ENCODE measurements at regions not wholly inside any gene's neighbourhood (a gene's known extent, or its start where the extent isn't known, plus 50 kb on each side); places are given as distances from the start of the nearest gene placed in this dataset.

GRCh38 chr4:43243433-43244116 is 351.1 kb downstream of the GRXCR1 start:
- no peak for DNase-seq (ENCODE audit: low read depth)

DNA sequence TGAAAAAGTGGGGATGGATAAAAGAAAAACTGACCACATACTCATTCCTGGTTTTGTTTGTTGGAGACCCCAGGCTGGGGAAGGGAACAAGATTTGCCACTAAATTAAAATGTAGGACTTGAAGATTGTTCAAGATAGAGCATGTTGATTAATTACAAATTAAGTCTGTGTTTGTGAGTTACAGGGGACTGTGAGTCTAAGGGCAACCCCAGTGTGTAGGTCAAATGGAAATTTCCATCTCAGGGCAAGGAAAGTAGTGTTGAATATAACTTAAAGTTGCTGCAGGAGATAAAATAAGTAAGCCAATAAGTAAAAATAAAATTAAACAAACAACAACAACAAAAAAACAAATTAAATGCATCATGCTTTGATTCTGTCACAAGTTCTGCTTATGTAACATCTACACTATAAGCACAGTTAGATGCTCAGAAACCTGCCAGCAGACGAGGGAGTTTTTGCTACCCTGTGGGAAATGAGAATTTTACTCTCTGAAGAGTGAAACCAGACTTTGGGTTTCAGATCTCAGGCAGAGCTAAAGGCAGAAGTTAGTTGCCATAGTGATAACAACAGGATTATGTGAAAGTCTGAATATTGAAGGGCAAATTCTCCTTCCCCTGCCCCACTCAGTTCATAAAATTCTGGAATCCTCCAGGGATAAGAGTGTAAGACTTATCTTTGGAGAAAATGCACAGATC is 352.3 kb downstream of the GRXCR1 start:
- DNase-seq (ENCODE audit: low read depth), result no peak

GRCh38 chr4:43251841-43252240 is 359.3 kb downstream of the GRXCR1 start:
- DNase-seq (ENCODE audit: low read depth), result no peak

GRCh38 chr4:43253541-43253940 is 361.0 kb downstream of the GRXCR1 start:
- no peak for DNase-seq (ENCODE audit: low read depth)

- no peak for DNase-seq (ENCODE audit: low read depth)
These were observed 372.2 kb downstream of the GRXCR1 start for GRCh38 chr4:43264730-43265129.

DNA sequence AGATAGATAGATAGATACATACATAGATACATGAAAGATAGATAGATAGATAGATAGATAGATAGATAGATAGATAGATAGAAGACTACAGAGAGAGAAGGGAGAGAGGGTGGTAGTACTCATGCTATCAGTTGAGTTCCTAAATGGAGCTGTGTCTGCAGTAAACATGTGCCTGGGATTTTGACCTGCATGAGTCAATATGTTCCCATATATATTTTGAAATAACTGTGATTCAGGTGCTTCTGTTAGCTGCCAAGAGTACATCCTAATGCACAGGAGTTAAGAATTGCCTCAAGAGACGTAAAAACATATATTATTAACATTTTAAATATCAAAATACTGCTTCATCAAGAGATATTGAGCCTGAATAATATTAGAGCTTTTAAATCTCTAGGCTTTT is 379.4 kb downstream of the GRXCR1 start:
- DNase-seq (ENCODE audit: low read depth), result no peak

DNA sequence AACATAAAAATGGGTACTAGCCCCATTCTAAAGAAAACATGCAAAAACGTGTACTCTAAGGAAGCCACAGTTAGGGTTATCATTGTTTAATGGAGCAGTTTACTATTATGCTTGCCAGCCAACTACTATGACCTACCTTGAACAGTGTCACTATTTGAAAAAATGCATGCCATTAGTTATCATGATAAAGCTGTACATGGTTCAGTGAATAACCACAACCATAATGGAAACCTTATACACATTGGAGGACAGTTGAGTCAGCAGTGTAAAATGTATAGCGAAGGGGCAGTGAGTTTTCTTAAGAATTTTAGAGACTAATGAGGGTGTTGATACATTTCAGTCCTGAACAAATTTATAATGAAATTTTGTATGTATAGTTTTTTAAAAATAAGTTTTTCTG is 381.9 kb downstream of the GRXCR1 start:
- DNase-seq (ENCODE audit: low read depth), result no peak

DNA sequence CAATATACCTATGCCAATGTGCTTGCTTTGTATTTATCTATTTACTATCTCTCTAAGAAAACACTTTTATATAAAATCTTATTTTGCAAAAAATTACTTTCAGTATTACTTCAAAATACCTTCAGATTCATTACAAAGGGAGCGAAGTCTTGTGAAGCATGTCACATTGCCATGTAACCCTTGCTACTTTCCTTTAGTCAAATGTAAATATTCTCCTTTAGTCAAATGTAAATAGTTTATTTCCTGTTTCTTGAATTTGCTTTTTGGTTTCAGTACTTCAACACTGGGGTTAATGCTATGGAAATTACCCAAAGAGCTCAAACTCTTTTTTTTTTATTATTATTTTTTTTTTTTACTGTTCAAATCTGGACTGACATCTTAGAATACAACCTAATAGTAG is 383.3 kb downstream of the GRXCR1 start:
- no peak for DNase-seq (ENCODE audit: low read depth)

DNA sequence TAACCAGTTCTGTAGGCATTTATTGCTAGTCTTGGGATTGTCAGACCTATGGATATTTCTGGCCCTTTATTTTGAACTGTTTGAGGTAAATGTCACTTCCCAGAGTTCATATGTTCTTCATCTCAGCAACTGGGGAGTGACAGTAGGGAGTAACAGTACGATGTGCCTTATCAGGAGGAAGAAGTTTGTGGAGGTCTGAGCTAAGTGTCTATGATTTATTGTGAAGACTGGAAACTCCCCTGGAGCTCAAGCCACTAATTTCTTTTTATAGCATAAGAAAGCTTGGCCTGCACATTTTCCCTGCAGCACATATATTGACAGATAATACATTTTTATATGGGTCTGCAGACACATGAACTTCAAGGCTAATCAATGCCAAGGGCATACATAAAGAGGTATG is 383.8 kb downstream of the GRXCR1 start:
- DNase-seq (ENCODE audit: low read depth), result no peak

DNA sequence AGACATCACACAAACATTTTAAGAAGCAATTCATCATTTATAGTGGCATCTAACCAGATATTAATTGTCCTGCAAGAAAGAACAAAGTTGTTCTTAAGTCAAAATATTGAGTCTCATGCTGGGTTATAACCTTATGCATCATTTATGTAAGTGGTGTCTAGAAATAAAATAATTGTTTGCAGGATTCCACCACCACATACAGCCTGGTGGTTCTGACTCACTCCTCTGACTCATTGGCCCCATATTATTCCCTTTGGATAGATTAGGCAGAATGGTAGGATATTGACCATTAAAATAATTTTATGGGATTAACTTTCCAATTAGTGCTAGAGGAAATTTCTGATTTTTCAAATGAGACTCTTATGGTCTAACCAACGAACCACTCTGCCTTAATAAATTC is 384.5 kb downstream of the GRXCR1 start:
- DNase-seq (ENCODE audit: low read depth), result no peak

DNA sequence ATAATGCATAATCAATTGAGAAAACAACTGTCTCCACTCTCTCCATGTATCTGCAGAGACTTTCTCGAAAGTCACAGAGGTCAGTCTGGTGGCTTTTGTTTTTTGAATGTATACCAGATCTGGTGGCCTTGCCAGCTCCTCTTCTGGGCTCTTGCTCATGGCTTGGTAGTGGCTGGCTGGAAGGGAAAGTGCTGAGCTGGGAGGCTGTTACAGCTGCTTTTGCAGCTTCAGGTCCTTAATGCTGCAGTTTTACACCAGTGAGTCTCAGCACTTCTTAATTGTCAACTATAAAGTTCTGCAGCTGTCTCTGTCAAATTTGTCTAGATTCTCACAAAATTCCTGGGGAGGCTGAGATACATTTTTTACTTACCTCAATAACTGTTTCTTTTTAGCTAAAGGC is 390.0 kb downstream of the GRXCR1 start:
- no peak for DNase-seq (ENCODE audit: low read depth)

GRCh38 chr4:43286137-43286536 is 393.6 kb downstream of the GRXCR1 start:
- DNase-seq (ENCODE audit: low read depth), result no peak

DNA sequence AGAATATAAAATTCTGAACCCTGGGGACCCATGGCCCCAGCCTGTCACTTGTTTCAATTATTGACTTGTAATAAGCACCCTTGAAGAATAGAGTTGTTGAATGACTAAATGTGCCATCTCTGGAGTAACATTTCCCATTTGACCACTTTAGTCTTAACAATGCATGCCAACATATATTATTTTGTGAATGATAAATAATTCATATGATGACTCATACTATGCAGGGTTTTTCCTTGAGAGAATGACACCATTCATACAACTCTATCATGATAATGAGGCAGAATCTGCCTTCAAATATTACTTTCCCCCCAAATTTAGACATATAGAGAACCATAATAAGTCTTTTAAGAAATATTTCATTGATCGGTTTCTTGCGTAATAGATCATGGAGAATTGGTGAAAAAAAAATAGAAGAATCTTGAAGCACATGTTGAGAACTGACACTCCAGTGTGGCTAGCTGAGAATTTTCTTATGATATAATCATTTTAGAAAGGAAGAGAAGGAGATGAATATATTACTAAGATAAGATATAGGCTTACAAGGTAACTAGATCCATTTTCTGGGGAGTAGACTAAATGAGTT is 404.5 kb downstream of the GRXCR1 start:
- DNase-seq (ENCODE audit: low read depth), result no peak

- DNase-seq (ENCODE audit: low read depth), result no peak
These were observed 424.3 kb downstream of the GRXCR1 start for GRCh38 chr4:43316813-43317212.

DNA sequence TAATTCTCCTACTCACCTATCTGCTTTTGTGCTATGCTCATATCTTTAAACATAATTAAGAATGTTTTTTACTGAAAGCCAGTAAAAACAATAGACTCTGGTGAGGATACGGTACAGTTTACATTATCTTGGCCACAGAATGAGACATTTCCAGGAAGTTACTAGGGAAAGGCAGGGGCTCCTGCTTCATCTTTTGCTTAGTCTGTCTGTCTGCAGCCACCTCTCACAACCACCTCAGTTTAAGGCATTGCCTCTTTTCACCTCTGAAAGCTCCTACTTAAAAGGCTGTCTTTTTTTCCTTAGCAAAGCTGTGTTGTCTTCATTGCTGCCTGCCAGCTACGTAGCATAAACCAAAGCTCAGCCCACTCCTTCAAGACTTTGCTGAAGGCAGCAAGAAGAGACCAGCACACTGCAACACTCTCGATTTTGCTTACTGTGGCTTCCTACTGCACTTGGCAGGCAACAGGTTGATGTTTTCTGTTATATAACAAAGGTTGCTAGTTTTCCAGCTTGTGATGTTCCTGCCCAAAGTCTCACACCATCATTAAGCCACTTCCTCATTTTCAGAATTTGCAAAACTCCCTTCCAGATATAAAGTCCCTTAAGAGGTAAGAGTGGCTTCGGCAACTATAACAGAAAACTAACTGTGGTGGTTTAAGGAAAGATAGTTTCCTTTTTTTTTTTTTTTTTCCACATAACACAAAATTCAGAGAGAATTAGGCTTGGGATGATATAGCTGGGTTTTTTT is 432.9 kb downstream of the GRXCR1 start:
- DNase-seq (ENCODE audit: low read depth), result no peak

DNA sequence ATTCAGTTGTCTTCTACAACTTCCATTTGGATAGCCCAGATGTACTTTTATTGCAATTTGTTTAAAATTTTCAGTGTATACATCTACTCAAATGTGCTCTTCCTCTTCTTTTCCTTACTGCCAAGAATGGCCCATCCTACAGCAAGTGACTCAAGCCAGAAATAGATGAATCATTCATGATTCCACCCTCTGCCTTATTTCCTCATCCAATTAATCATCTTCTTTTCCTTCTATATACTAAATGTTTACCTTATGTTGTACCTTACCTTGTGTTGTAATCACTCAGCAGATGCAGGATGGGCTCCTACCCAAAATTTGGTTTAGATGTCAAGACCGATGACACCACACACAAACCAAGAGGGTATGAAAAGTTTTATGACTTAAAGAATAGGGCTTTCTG is 437.8 kb downstream of the GRXCR1 start:
- no peak for DNase-seq (ENCODE audit: low read depth)

DNA sequence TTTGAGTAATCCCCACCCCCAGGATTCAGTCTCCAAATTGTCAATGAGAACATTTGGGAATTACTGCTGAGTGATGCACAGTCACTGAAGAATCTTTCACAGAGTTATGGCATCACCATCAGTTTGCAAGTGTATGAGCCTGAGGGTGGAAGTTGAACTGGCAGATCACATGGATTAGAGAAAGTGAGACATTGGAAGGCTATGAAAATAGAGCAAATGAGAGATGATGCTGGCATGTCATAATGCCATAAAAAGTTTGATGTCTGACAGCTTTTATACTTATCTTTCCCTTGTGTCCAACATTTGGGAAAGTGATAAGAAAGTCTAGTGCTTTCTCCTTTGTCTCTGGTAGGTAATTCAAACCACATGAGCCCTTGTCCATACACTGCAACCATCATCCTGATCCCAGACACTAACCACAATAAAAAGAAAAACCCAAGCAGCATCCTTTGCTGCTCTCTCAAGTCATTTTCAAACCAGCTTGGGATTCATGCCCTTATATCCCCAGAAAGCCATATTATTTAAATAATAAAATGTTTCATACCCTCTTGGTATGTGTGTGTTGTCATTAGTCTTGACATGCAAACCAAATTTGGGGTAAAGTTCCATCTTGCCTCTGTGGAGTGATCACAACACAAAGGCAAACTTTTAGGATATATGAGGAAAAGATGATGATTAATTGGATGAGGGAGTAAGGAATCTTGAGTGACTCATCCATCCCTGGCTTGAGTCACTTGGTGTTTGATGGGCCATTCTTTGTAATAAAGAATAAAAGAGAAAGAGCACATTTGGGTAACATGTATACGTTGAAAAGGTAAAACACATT is 438.9 kb downstream of the GRXCR1 start:
- no peak for DNase-seq (ENCODE audit: low read depth)

GRCh38 chr4:43332052-43332425 is 439.5 kb downstream of the GRXCR1 start:
- DNase-seq (ENCODE audit: low read depth), result no peak

- DNase-seq (ENCODE audit: low read depth), result no peak
These were observed 445.2 kb downstream of the GRXCR1 start for GRCh38 chr4:43337707-43338106.

DNA sequence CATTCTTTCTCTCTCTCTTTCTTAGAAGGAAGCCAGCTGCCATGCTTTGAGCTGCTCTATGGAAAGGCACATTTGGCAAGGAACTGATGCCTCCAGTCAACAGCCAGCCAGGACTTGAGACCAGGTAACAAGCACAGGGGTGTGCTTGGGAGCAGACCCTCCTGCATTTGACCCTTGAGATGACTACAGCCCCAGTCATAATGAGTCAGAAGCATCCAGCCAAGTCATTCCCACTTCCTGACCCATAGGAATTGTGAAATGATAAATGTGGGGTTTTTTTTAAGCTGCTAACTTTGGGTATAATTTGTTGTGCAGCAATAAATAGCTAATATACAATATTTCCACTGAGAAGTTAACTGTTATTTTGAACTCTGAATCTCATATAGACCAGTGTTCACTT is 446.9 kb downstream of the GRXCR1 start:
- no peak for DNase-seq (ENCODE audit: low read depth)

- DNase-seq (ENCODE audit: low read depth), result no peak
These were observed 449.2 kb downstream of the GRXCR1 start for GRCh38 chr4:43341741-43342140.

- no peak for DNase-seq (ENCODE audit: low read depth)
These were observed 450.8 kb downstream of the GRXCR1 start for GRCh38 chr4:43343298-43343697.

Data from activated T-cell treated with anti-CD3 and anti-CD28 coated beads for 24 hours (primary cell).